T-helper 17 cell (primary cell): ENCODE measurements at regions not wholly inside any gene's neighbourhood (a gene's known extent, or its start where the extent isn't known, plus 50 kb on each side); places are given as distances from the start of the nearest gene placed in this dataset.

Experiments
- ATAC-seq: fragments of 150-1000 bp; cut with Tn5 transposase; 2 replicates; pipeline ENCODE4 v1.10.0; 2021; ENCODE audit warnings: mild to moderate bottlenecking, moderate library complexity
- DNase-seq, 3 donors: peaks; one replicate each; pipeline versions ENCODE4 v3.0.0 to v3.0.0-alpha.2; 2020 to 2021
- H3K9me3 ChIP-seq: one replicate; pipeline ENCODE4 v1.7.0; 2013; ENCODE audit warnings: low read length, mild to moderate bottlenecking; ENCODE audit not compliant: control insufficient read depth, poor library complexity, severe bottlenecking
- H3K27ac Mint-ChIP-seq: one replicate; pipeline ENCODE4 v1.8.0; 2022; ENCODE audit warnings: mild to moderate bottlenecking, moderate library complexity, mixed read lengths
- H3K27me3 Mint-ChIP-seq: one replicate; pipeline ENCODE4 v1.8.0; 2022; ENCODE audit warnings: mixed read lengths
- H3K36me3 Mint-ChIP-seq: one replicate; pipeline ENCODE4 v1.8.0; 2022; ENCODE audit warnings: low read depth, mixed read lengths
- H3K4me1 Mint-ChIP-seq: one replicate; pipeline ENCODE4 v1.8.0; 2022; ENCODE audit warnings: mild to moderate bottlenecking, mixed read lengths
- H3K4me3 Mint-ChIP-seq: one replicate; pipeline ENCODE4 v1.8.0; 2022; ENCODE audit warnings: mild to moderate bottlenecking, moderate library complexity, mixed read lengths

- DNase-seq (no peak), ATAC-seq (no peak)
- Mint-ChIP-seq H3K36me3 (no peaks in the 10 kb centered on the region), H3K4me1 (no peaks in the 10 kb centered on the region), H3K27ac (no peak overlapping the region), H3K4me3 (no peak overlapping the region), H3K27me3 (peaks cover 7% of the 10 kb centered on the region)
- no peaks in the 10 kb centered on the region for H3K9me3 ChIP-seq
Observed at GRCh38 chr1:94693029-94693428, 127.1 kb upstream of the SLC44A3 start.

GRCh38 chr1:94688646-94689045 lies 131.5 kb upstream of the SLC44A3 start:
- H3K4me3 Mint-ChIP-seq: no peak overlapping the region
- H3K4me1 Mint-ChIP-seq: peaks cover 2% of the 10 kb centered on the region
- no peak overlapping the region for H3K27ac Mint-ChIP-seq
- ATAC-seq (no peak), DNase-seq (no peak)
- H3K9me3 ChIP-seq: no peaks in the 10 kb centered on the region
- H3K27me3 Mint-ChIP-seq: peaks cover 25% of the 10 kb centered on the region
- no peaks in the 10 kb centered on the region for H3K36me3 Mint-ChIP-seq

GRCh38 chr1:94686882-94687281 lies 133.3 kb upstream of the SLC44A3 start:
- H3K27me3 Mint-ChIP-seq: peaks cover 32% of the 10 kb centered on the region
- no peak for DNase-seq
- no peaks in the 10 kb centered on the region for H3K36me3 Mint-ChIP-seq
- ATAC-seq: no peak
- H3K4me1 Mint-ChIP-seq: peaks cover 2% of the 10 kb centered on the region
- H3K9me3 ChIP-seq: no peaks in the 10 kb centered on the region
- no peak overlapping the region for H3K27ac Mint-ChIP-seq
- no peak overlapping the region for H3K4me3 Mint-ChIP-seq

- Mint-ChIP-seq H3K27ac (no peak overlapping the region), H3K27me3 (peaks cover 25% of the 10 kb centered on the region), H3K36me3 (no peaks in the 10 kb centered on the region), H3K4me1 (peaks cover 2% of the 10 kb centered on the region), H3K4me3 (no peak overlapping the region)
- ATAC-seq: no peak
- no peaks in the 10 kb centered on the region for H3K9me3 ChIP-seq
- no peak for DNase-seq
Observed at GRCh38 chr1:94684690-94685250, 135.4 kb upstream of the SLC44A3 start.

- Mint-ChIP-seq H3K4me1 (peaks cover 2% of the 10 kb centered on the region), H3K4me3 (no peak overlapping the region), H3K36me3 (peaks cover under 1% of the 10 kb centered on the region), H3K27me3 (peaks cover 25% of the 10 kb centered on the region), H3K27ac (no peak overlapping the region)
- H3K9me3 ChIP-seq: no peaks in the 10 kb centered on the region
- no peak for DNase-seq
- ATAC-seq: no peak
Observed at GRCh38 chr1:94683886-94684285, 136.3 kb upstream of the SLC44A3 start.

GRCh38 chr1:94680039-94680377 lies 138.4 kb upstream of the F3 start:
- Mint-ChIP-seq H3K4me1 (peaks cover 2% of the 10 kb centered on the region), H3K27ac (no peak overlapping the region), H3K36me3 (peaks cover 2% of the 10 kb centered on the region), H3K4me3 (no peak overlapping the region), H3K27me3 (peaks cover 21% of the 10 kb centered on the region)
- no peak for ATAC-seq
- H3K9me3 ChIP-seq: no peaks in the 10 kb centered on the region
- DNase-seq: no peak

GRCh38 chr1:94679332-94680038 lies 137.9 kb upstream of the F3 start:
- peaks cover 2% of the 10 kb centered on the region for H3K36me3 Mint-ChIP-seq
- DNase-seq (no peak), ATAC-seq (no peak)
- peaks cover 16% of the 10 kb centered on the region for H3K27me3 Mint-ChIP-seq
- no peak overlapping the region for H3K27ac Mint-ChIP-seq
- peaks cover under 1% of the 10 kb centered on the region for H3K4me1 Mint-ChIP-seq
- no peak overlapping the region for H3K4me3 Mint-ChIP-seq
- no peaks in the 10 kb centered on the region for H3K9me3 ChIP-seq

- no peak for ATAC-seq
- H3K4me1 Mint-ChIP-seq: no peaks in the 10 kb centered on the region
- peaks cover 12% of the 10 kb centered on the region for H3K27me3 Mint-ChIP-seq
Observed at GRCh38 chr1:94678202-94678848, 136.8 kb upstream of the F3 start.

GRCh38 chr1:94677714-94678113 lies 136.2 kb upstream of the F3 start:
- peaks cover 2% of the 10 kb centered on the region for H3K36me3 Mint-ChIP-seq
- H3K27ac Mint-ChIP-seq: no peak overlapping the region
- no peak overlapping the region for H3K4me3 Mint-ChIP-seq
- ATAC-seq (no peak), DNase-seq (no peak)
- H3K27me3 Mint-ChIP-seq: peaks cover 9% of the 10 kb centered on the region
- H3K9me3 ChIP-seq: no peaks in the 10 kb centered on the region
- H3K4me1 Mint-ChIP-seq: no peaks in the 10 kb centered on the region

More at GRCh38 chr1:94678202-94678848, 136.8 kb upstream of the F3 start:
- no peak for DNase-seq
- H3K27ac Mint-ChIP-seq: no peak overlapping the region
- H3K9me3 ChIP-seq: no peaks in the 10 kb centered on the region
- no peak overlapping the region for H3K4me3 Mint-ChIP-seq
- peaks cover 2% of the 10 kb centered on the region for H3K36me3 Mint-ChIP-seq

GRCh38 chr1:94677087-94677486 lies 135.5 kb upstream of the F3 start:
- H3K9me3 ChIP-seq: no peaks in the 10 kb centered on the region
- peaks cover 6% of the 10 kb centered on the region for H3K27me3 Mint-ChIP-seq
- no peak overlapping the region for H3K4me3 Mint-ChIP-seq
- DNase-seq: no peak
- ATAC-seq: no peak
- no peak overlapping the region for H3K27ac Mint-ChIP-seq
- no peaks in the 10 kb centered on the region for H3K4me1 Mint-ChIP-seq
- peaks cover 2% of the 10 kb centered on the region for H3K36me3 Mint-ChIP-seq

GRCh38 chr1:94676686-94677085 lies 135.1 kb upstream of the F3 start:
- Mint-ChIP-seq H3K27ac (no peak overlapping the region), H3K4me3 (no peak overlapping the region), H3K27me3 (peaks cover 6% of the 10 kb centered on the region), H3K4me1 (no peaks in the 10 kb centered on the region), H3K36me3 (peaks cover 2% of the 10 kb centered on the region)
- ATAC-seq (no peak), DNase-seq (no peak)
- H3K9me3 ChIP-seq: no peaks in the 10 kb centered on the region

- no peak overlapping the region for H3K4me3 Mint-ChIP-seq
- no peak for ATAC-seq
- H3K27me3 Mint-ChIP-seq: peaks cover 6% of the 10 kb centered on the region
- no peak overlapping the region for H3K27ac Mint-ChIP-seq
- no peaks in the 10 kb centered on the region for H3K9me3 ChIP-seq
- H3K4me1 Mint-ChIP-seq: no peaks in the 10 kb centered on the region
- DNase-seq: no peak
- H3K36me3 Mint-ChIP-seq: peaks cover 2% of the 10 kb centered on the region
Observed at GRCh38 chr1:94675373-94675772, 133.8 kb upstream of the F3 start.

- Mint-ChIP-seq H3K4me1 (no peaks in the 10 kb centered on the region), H3K4me3 (no peak overlapping the region), H3K27me3 (peaks cover 6% of the 10 kb centered on the region), H3K36me3 (peaks cover 2% of the 10 kb centered on the region), H3K27ac (no peak overlapping the region)
- no peaks in the 10 kb centered on the region for H3K9me3 ChIP-seq
- ATAC-seq (no peak), DNase-seq (no peak)
Observed at GRCh38 chr1:94674876-94675275, 133.3 kb upstream of the F3 start.

- H3K4me1 Mint-ChIP-seq: no peaks in the 10 kb centered on the region
- no peak for DNase-seq
- no peak for ATAC-seq
- no peak overlapping the region for H3K27ac Mint-ChIP-seq
- H3K4me3 Mint-ChIP-seq: no peak overlapping the region
- no peaks in the 10 kb centered on the region for H3K36me3 Mint-ChIP-seq
- peaks cover 16% of the 10 kb centered on the region for H3K27me3 Mint-ChIP-seq
- H3K9me3 ChIP-seq: no peaks in the 10 kb centered on the region
Observed at GRCh38 chr1:94672934-94673333, 131.4 kb upstream of the F3 start.
